ENCODE measurements at regions not wholly inside any gene's neighbourhood (a gene's known extent, or its start where the extent isn't known, plus 50 kb on each side); places are given as distances from the start of the nearest gene placed in this dataset.

DNA sequence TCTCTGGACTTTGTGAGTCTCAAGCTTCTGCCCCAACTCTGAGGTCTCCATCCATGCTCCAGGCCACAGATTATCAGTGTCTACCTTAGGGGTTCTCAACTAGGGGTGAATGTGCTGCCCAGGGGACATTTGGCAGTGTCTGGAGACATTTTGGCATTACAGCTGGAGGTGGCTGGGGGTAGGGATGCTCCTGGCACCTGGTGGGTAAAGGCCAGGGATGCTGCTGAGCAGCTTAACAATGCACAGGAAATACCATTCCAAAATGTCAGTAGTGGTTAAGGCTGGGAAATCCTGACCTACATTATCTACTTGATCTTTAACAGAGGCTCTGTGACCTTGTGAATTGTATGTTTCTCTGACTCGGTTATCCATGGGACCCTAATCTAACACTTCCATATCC lies 67.3 kb upstream of the PALS2 start:
- Histone ChIP-seq H3K4me1 (no peaks in the 10 kb centered on the region), H3K27me3 (no peaks in the 10 kb centered on the region), H3K4me3 (no peak overlapping the region), H3K36me3 (no peaks in the 10 kb centered on the region), H3K27ac (no peak overlapping the region), H3K9me3 (no peaks in the 10 kb centered on the region)
- in situ Hi-C loops (cut with MboI; ENCODE audit: low sequenced_read_pairs in 4 of 4) (no loop called here), intact Hi-C loops (cut with DNase I; ENCODE audit: low total_unique reads) (no loop called here)
- no peak for TF ChIP-seq CTCF (IDR thresholded peaks at IDR 0.05 in 4 of 5, conservative IDR thresholded peaks at IDR 0.05 in 1 of 5)
- no peak for TF ChIP-seq POLR2A (IDR thresholded peaks at IDR 0.05)
- ATAC-seq (no peak), DNase-seq (no peak)

DNA sequence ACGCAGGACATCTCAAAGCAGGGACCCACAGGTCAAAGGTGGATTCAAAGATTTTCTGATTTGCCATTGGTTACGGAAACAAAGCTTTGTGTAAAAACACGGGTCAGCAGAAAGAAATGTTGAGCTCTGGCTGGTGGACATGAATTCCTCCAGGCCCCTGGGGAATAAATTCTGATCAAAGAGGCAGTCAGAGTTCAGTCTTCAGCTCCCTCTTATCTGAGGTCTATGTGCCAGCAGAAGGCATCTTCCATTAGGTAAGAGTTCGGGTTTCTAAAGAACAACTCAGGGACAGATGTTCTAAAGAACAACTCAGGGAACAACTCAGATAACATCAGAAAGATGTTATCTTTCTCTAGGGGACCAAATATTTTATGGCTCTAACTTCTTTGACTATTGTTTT lies 64.9 kb upstream of the PALS2 start:
- in situ Hi-C loops (cut with MboI; ENCODE audit: low sequenced_read_pairs in 4 of 4) (no loop called here), intact Hi-C loops (cut with DNase I; ENCODE audit: low total_unique reads) (no loop called here)
- no peaks in the 10 kb centered on the region for H3K9me3 ChIP-seq
- TF ChIP-seq POLR2A (IDR thresholded peaks at IDR 0.05): no peak
- no peak for TF ChIP-seq CTCF (IDR thresholded peaks at IDR 0.05 in 4 of 5, conservative IDR thresholded peaks at IDR 0.05 in 1 of 5)
- no peaks in the 10 kb centered on the region for H3K27me3 ChIP-seq
- ATAC-seq: no peak
- DNase-seq: no peak
- no peaks in the 10 kb centered on the region for H3K36me3 ChIP-seq
- H3K27ac ChIP-seq: no peak overlapping the region
- no peaks in the 10 kb centered on the region for H3K4me1 ChIP-seq
- no peak overlapping the region for H3K4me3 ChIP-seq

- no peak for TF ChIP-seq CTCF (IDR thresholded peaks at IDR 0.05 in 4 of 5, conservative IDR thresholded peaks at IDR 0.05 in 1 of 5)
- no peak for TF ChIP-seq POLR2A (IDR thresholded peaks at IDR 0.05)
- H3K9me3 ChIP-seq: no peaks in the 10 kb centered on the region
Observed at GRCh38 chr7:24510759-24511158, 62.5 kb upstream of the PALS2 start.

GRCh38 chr7:24517166-24517565 lies 56.1 kb upstream of the PALS2 start:
- H3K27me3 ChIP-seq: no peaks in the 10 kb centered on the region
- H3K4me3 ChIP-seq: no peak overlapping the region
- no peaks in the 10 kb centered on the region for H3K4me1 ChIP-seq
- ATAC-seq (no peak), DNase-seq (no peak)
- no peak overlapping the region for H3K27ac ChIP-seq
- TF ChIP-seq CTCF (IDR thresholded peaks at IDR 0.05 in 4 of 5, conservative IDR thresholded peaks at IDR 0.05 in 1 of 5) (no peak), POLR2A (IDR thresholded peaks at IDR 0.05) (no peak)
- no peaks in the 10 kb centered on the region for H3K36me3 ChIP-seq
- no peaks in the 10 kb centered on the region for H3K9me3 ChIP-seq
- in situ Hi-C loops (cut with MboI; ENCODE audit: low sequenced_read_pairs in 4 of 4) (no loop called here), intact Hi-C loops (cut with DNase I; ENCODE audit: low total_unique reads) (no loop called here)

More at GRCh38 chr7:24510759-24511158, 62.5 kb upstream of the PALS2 start:
- intact Hi-C loops (cut with DNase I; ENCODE audit: low total_unique reads) (no loop called here), in situ Hi-C loops (cut with MboI; ENCODE audit: low sequenced_read_pairs in 4 of 4) (no loop called here)
- H3K27me3 ChIP-seq: no peaks in the 10 kb centered on the region
- no peaks in the 10 kb centered on the region for H3K36me3 ChIP-seq
- H3K4me1 ChIP-seq: no peaks in the 10 kb centered on the region
- ATAC-seq: no peak
- no peak for DNase-seq
- H3K4me3 ChIP-seq: no peak overlapping the region
- no peak overlapping the region for H3K27ac ChIP-seq

GRCh38 chr7:24521917-24522623 lies 51.2 kb upstream of the PALS2 start:
- Histone ChIP-seq H3K27ac (no peak overlapping the region), H3K27me3 (no peaks in the 10 kb centered on the region), H3K4me1 (no peaks in the 10 kb centered on the region), H3K4me3 (no peak overlapping the region), H3K36me3 (no peaks in the 10 kb centered on the region), H3K9me3 (no peaks in the 10 kb centered on the region)
- DNase-seq (no peak), ATAC-seq (no peak)
- TF ChIP-seq CTCF (IDR thresholded peaks at IDR 0.05 in 4 of 5, conservative IDR thresholded peaks at IDR 0.05 in 1 of 5) (no peak), POLR2A (IDR thresholded peaks at IDR 0.05) (no peak)
- in situ Hi-C loops (cut with MboI; ENCODE audit: low sequenced_read_pairs in 4 of 4): no loop called here
- intact Hi-C loops (cut with DNase I; ENCODE audit: low total_unique reads): no loop called here

Measured in gastrocnemius medialis (tissue), 4 donors.